ENCODE measurements at regions not wholly inside any gene's neighbourhood (a gene's known extent, or its start where the extent isn't known, plus 50 kb on each side); places are given as distances from the start of the nearest gene placed in this dataset.

DNA sequence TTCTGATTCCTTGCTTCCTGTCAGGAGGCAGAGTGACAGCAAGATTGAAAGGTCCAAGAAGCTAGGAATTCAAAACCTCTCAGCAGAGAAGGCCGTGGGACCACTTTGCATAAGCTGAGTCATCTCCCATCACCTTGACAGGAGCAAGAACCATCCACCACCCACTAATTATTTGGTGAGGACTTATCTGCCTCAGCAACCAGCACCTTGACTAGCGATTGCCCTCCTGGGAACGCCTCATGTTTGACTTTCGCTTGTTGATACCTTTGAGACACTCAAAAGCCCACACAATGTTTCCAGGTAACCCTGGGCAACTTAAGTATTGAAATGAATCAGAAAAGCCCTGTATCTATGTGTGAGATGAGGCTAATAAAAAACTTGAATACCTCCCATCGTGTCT, 233.5 kb upstream of the GYPA start:
- H3K4me1 ChIP-seq (ENCODE audit: low read depth, poor library complexity, severe bottlenecking) = no peaks in the 10 kb centered on the region
- H3K79me2 ChIP-seq (ENCODE audit: insufficient read depth, low read depth) = no peaks in the 10 kb centered on the region
- H3K9ac ChIP-seq = no peak overlapping the region
- H3K36me3 ChIP-seq (ENCODE audit: insufficient read depth) = no peaks in the 10 kb centered on the region
- no peak overlapping the region for H3K4me3 ChIP-seq (IDR thresholded peaks at IDR 0.05; ENCODE audit: insufficient read depth, low read depth, low read length)
- no peaks in the 10 kb centered on the region for H4K20me1 ChIP-seq (ENCODE audit: insufficient read depth)
- H3K4me2 ChIP-seq = no peak overlapping the region
- TF ChIP-seq, protein P1, sequence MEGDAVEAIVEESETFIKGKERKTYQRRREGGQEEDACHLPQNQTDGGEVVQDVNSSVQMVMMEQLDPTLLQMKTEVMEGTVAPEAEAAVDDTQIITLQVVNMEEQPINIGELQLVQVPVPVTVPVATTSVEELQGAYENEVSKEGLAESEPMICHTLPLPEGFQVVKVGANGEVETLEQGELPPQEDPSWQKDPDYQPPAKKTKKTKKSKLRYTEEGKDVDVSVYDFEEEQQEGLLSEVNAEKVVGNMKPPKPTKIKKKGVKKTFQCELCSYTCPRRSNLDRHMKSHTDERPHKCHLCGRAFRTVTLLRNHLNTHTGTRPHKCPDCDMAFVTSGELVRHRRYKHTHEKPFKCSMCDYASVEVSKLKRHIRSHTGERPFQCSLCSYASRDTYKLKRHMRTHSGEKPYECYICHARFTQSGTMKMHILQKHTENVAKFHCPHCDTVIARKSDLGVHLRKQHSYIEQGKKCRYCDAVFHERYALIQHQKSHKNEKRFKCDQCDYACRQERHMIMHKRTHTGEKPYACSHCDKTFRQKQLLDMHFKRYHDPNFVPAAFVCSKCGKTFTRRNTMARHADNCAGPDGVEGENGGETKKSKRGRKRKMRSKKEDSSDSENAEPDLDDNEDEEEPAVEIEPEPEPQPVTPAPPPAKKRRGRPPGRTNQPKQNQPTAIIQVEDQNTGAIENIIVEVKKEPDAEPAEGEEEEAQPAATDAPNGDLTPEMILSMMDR (conservative IDR thresholded peaks at IDR 0.05; ENCODE audit: low read depth, low read length) = no peak
- no peaks in the 10 kb centered on the region for H3K27me3 ChIP-seq (ENCODE audit: insufficient read depth, low read depth)
- no peak overlapping the region for H2AFZ ChIP-seq (ENCODE audit: low read depth)
- no peak overlapping the region for H3K27ac ChIP-seq

DNA sequence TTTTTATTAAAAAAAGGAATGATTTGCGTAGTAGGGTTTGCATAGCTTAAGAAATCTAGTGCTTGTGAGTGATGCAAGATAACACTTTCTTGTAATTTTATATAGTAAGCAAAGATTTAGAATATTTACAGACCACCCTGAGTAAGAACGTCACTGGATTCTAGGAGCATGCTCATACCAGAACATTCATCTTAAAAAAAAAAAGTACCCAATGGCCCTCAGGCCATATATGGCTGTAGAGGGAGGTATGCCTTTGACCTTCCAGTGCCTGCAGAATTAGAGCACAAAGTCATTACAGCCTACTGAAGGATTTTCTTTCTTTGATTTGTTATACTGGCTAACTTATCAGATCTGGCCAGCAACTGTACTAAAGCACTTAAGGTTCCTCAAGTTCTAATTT, 236.3 kb upstream of the GYPA start:
- no peaks in the 10 kb centered on the region for H4K20me1 ChIP-seq (ENCODE audit: insufficient read depth)
- H3K4me1 ChIP-seq (ENCODE audit: low read depth, poor library complexity, severe bottlenecking) = no peaks in the 10 kb centered on the region
- H3K4me2 ChIP-seq = no peak overlapping the region
- H3K36me3 ChIP-seq (ENCODE audit: insufficient read depth) = no peaks in the 10 kb centered on the region
- no peaks in the 10 kb centered on the region for H3K27me3 ChIP-seq (ENCODE audit: insufficient read depth, low read depth)
- no peak overlapping the region for H3K4me3 ChIP-seq (IDR thresholded peaks at IDR 0.05; ENCODE audit: insufficient read depth, low read depth, low read length)
- no peak overlapping the region for H3K27ac ChIP-seq
- H3K9ac ChIP-seq = no peak overlapping the region
- no peaks in the 10 kb centered on the region for H3K79me2 ChIP-seq (ENCODE audit: insufficient read depth, low read depth)
- H2AFZ ChIP-seq (ENCODE audit: low read depth) = no peak overlapping the region
- TF ChIP-seq, protein P1 (conservative IDR thresholded peaks at IDR 0.05; ENCODE audit: low read depth, low read length) = no peak

DNA sequence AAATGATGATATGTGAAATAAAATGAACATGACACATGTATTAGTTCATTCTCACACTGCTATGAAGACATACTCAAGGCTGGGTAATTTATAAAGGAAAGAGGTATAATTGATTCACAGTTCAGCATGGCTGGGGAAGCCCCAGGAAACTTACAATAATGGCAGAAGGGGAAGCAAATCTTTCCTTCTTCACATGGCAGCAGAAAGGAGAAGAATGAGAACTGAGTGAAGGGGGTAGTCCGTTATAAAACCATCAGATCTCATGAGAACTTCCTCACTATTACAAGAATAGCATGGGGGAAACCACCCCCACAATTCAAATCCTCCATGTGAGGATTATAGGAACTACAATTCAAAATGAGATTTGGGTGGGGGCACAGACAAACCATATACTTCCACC, 243.9 kb upstream of the GYPA start:
- Histone ChIP-seq H3K36me3 (ENCODE audit: insufficient read depth) (no peaks in the 10 kb centered on the region), H3K9ac (no peak overlapping the region), H2AFZ (ENCODE audit: low read depth) (no peak overlapping the region), H3K4me2 (no peak overlapping the region), H3K79me2 (ENCODE audit: insufficient read depth, low read depth) (no peaks in the 10 kb centered on the region), H3K27me3 (ENCODE audit: insufficient read depth, low read depth) (no peaks in the 10 kb centered on the region), H3K4me3 (IDR thresholded peaks at IDR 0.05; ENCODE audit: insufficient read depth, low read depth, low read length) (no peak overlapping the region), H3K4me1 (ENCODE audit: low read depth, poor library complexity, severe bottlenecking) (no peaks in the 10 kb centered on the region), H4K20me1 (ENCODE audit: insufficient read depth) (no peaks in the 10 kb centered on the region), H3K27ac (no peak overlapping the region)
- TF ChIP-seq, protein P1 (conservative IDR thresholded peaks at IDR 0.05; ENCODE audit: low read depth, low read length) = no peak

DNA sequence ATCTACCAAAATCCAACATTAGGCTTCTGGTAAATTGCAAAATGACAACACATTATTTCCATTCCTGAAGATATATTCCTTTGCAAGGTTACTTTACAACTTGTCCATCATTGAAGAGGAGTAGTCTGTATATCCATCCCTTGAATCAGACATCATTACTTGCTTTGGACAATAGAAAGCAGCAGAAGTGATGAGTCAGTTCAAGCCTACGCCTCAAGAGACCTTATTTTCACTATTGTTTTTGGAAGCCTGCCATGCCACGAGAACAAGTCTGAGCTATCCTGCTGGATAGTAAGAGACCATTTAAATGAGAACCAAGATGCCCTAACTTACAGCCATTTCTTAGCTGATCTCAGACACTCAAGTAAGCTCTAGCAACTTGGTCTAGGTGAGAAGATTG, 246.0 kb upstream of the HHIP start:
- H3K4me3 ChIP-seq (IDR thresholded peaks at IDR 0.05; ENCODE audit: insufficient read depth, low read depth, low read length) = no peak overlapping the region
- H3K4me1 ChIP-seq (ENCODE audit: low read depth, poor library complexity, severe bottlenecking) = peaks cover 13% of the 10 kb centered on the region
- no peak overlapping the region for H2AFZ ChIP-seq (ENCODE audit: low read depth)
- H3K27me3 ChIP-seq (ENCODE audit: insufficient read depth, low read depth) = no peaks in the 10 kb centered on the region
- peak overlapping the region; percentile 9; the same call in 1 of the 2 replicates for H3K4me2 ChIP-seq
- H3K27ac ChIP-seq = no peak overlapping the region
- TF ChIP-seq, protein P1 (conservative IDR thresholded peaks at IDR 0.05; ENCODE audit: low read depth, low read length) = no peak
- H3K79me2 ChIP-seq (ENCODE audit: insufficient read depth, low read depth) = no peaks in the 10 kb centered on the region
- H3K36me3 ChIP-seq (ENCODE audit: insufficient read depth) = no peaks in the 10 kb centered on the region
- no peaks in the 10 kb centered on the region for H4K20me1 ChIP-seq (ENCODE audit: insufficient read depth)
- H3K9ac ChIP-seq = no peak overlapping the region
